ENCODE measurements at regions not wholly inside any gene's neighbourhood (a gene's known extent, or its start where the extent isn't known, plus 50 kb on each side); places are given as distances from the start of the nearest gene placed in this dataset.

GRCh38 chr4:10740891-10741620 is 56.5 kb upstream of the CLNK start:
- no peak for TF ChIP-seq FOXM1 (IDR thresholded peaks at IDR 0.05; ENCODE audit: borderline replicate concordance)
- no peak for TF ChIP-seq FOXA1 (IDR thresholded peaks at IDR 0.05)
- TF ChIP-seq ELF4 (IDR thresholded peaks at IDR 0.05), result no peak
- no peak for TF ChIP-seq HDGF (IDR thresholded peaks at IDR 0.05; ENCODE audit: borderline replicate concordance)
- TF ChIP-seq SUZ12 (IDR thresholded peaks at IDR 0.05), result no peak
- no peak for TF ChIP-seq SP1 (IDR thresholded peaks at IDR 0.05)
- no peak for TF ChIP-seq L3MBTL2 (conservative IDR thresholded peaks at IDR 0.05)

Data from HEK293T (cell line).